ENCODE measurements at regions not wholly inside any gene's neighbourhood (a gene's known extent, or its start where the extent isn't known, plus 50 kb on each side); places are given as distances from the start of the nearest gene placed in this dataset.

DNA sequence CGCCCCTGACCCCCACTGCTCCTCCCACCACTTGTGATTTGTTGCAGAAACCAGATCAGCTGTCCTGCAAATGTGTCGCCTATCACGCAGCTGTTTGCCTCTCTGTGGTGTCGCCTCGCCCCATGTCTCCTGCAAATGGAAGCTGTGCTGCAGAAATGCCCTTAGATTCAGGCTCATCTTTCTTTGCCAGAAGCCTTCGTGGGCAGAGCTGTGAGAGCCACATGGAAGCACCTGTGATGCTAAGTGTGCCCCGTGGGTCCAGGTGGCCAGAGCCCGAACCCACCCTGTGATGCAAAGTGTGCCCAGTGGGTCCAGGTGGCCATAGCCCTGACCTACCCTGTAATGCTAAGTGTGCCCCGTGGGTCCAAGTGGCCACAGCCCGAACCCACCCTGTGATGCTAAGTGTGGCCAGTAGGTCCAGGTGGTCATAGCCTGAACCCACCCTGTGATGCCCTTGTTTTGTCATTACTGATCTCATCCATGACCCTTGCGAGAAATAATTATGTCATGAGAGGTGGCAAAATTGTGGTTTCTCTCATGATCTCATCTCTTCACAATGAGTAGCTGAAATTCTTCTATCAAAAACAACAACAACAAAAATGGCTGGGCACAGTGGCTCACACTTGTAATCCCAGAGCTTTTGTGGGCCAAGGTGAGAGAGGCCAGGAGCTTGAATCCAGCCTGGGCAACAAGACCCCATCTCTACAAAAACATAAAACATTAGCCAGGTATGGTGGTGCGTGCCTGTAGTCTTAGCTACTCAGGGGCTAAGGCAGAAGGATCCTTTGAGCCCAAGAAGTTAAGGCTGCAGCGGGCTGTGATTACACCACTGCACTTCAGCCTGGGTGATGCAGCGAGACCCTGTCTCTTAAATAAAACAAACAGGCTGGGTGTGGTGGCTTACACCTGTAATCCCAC lies 187.4 kb downstream of the GOLGA6L6 start:
- Histone ChIP-seq H3K27ac (ENCODE audit: low read depth in 1 of 2, low read length in 2 of 2) (no peak overlapping the region), H3K4me3 (ENCODE audit: low read length in 2 of 2) (no peak overlapping the region), H3K27me3 (ENCODE audit: control insufficient read depth in 1 of 2, insufficient read depth in 2 of 2, low read length in 1 of 2) (no peaks in the 10 kb centered on the region), H3K36me3 (ENCODE audit: control insufficient read depth in 1 of 2, insufficient read depth in 2 of 2, low read length in 1 of 2) (no peaks in the 10 kb centered on the region), H3K9me3 (ENCODE audit: control insufficient read depth, low read length) (no peaks in the 10 kb centered on the region), H3K4me1 (ENCODE audit: control insufficient read depth in 1 of 2, insufficient read depth in 2 of 2, low read length in 2 of 2) (no peaks in the 10 kb centered on the region)
- peak; percentile 46 to 79 for DNase-seq
- intact Hi-C loops (cut with DNase I), result no loop called here
- no peak for ATAC-seq (ENCODE audit: low FRiP score)
- WGBS, 2 donors, result 70 to 73% methylated on average over 14 of the region's 14 CpGs

DNA sequence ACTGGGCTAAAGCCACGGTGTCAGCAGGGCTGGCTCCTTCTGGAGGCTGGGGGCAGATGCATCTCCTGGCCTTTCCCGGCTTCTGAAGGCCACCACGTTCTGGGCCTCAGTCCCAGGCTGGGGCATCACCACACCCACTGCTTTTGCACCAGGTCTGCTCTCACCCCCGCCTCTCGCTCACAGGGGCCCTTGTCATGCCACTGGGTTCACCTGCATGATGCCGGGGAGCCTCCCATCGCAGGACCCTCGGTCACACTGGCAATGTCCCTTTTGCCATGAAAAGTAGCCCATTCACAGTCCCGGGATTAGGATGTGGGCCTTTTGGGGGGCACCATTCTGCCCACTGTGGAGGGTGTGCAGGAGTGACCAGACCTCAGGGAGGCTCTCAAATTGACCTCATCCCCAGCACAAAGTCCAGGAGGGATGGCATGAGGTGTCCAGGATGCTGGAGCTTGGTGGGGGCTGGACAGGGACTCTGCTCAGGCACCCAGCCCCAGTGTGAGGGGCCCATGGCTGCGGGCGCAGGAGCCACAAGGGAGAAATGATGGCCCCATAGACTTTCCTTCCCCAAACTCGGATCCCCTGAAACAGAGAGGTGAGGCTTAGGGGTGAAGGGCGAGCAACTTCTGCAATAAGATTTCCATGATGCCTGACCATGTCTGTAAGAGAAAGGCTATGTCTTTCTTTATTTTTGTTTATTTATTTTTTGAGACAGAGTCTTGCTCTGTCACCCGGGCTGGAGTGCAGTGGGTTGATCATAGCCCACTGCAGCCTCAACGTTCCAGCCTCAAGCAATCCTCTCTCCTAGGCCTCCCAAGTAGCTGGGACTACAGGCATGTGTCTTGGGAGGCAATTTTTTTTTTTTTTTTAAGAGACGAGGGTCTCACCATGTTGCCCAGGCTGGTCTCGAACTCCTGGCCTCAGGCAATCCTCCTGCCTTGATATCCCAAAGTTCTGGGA lies 189.1 kb downstream of the GOLGA6L6 start:
- Histone ChIP-seq H3K9me3 (ENCODE audit: control insufficient read depth, low read length) (no peaks in the 10 kb centered on the region), H3K4me1 (ENCODE audit: control insufficient read depth in 1 of 2, insufficient read depth in 2 of 2, low read length in 2 of 2) (no peaks in the 10 kb centered on the region), H3K36me3 (ENCODE audit: control insufficient read depth in 1 of 2, insufficient read depth in 2 of 2, low read length in 1 of 2) (no peaks in the 10 kb centered on the region), H3K4me3 (ENCODE audit: low read length in 2 of 2) (no peak overlapping the region), H3K27ac (ENCODE audit: low read depth in 1 of 2, low read length in 2 of 2) (no peak overlapping the region), H3K27me3 (ENCODE audit: control insufficient read depth in 1 of 2, insufficient read depth in 2 of 2, low read length in 1 of 2) (no peaks in the 10 kb centered on the region)
- intact Hi-C loops (cut with DNase I), result no loop called here
- WGBS, 2 donors, result 59 to 64% methylated on average over 17 of the region's 17 CpGs
- DNase-seq (peak; percentile 44 to 80), ATAC-seq (ENCODE audit: low FRiP score) (no peak)

DNA sequence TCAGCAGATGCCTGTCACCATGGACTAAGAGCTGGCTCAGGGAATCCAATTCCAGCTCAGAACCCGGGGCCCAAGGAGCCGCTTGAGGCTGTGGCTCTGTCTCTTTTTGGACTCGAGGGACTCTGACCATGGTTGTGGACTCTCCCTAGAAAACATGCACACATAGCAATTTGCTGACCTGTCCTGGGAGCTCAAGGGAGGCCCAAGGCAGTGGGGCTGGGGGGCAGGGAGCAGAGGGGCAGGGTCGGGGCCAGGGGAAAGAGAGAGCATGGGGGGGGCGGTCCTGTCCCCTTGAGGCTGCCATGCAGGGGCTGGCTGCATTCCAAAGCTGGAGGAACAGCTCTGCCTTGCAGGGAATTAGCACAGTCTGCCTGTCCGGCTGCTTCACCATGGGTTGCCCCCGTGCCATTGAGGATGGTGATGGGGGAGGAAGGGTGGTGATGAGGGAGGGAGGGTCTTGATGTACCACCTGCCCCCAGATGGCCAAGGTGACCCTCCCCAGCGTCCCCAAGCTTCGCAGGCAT lies 190.1 kb downstream of the GOLGA6L6 start:
- intact Hi-C loops (cut with DNase I), result no loop called here
- WGBS, 2 donors, result 61 to 66% methylated on average over 8 to 9 of the region's 9 CpGs
- Histone ChIP-seq H3K4me1 (ENCODE audit: control insufficient read depth in 1 of 2, insufficient read depth in 2 of 2, low read length in 2 of 2) (no peaks in the 10 kb centered on the region), H3K36me3 (ENCODE audit: control insufficient read depth in 1 of 2, insufficient read depth in 2 of 2, low read length in 1 of 2) (no peaks in the 10 kb centered on the region), H3K27ac (ENCODE audit: low read depth in 1 of 2, low read length in 2 of 2) (no peak overlapping the region), H3K27me3 (ENCODE audit: control insufficient read depth in 1 of 2, insufficient read depth in 2 of 2, low read length in 1 of 2) (no peaks in the 10 kb centered on the region), H3K9me3 (ENCODE audit: control insufficient read depth, low read length) (peaks cover 2% of the 10 kb centered on the region), H3K4me3 (ENCODE audit: low read length in 2 of 2) (no peak overlapping the region)
- ATAC-seq (ENCODE audit: low FRiP score), result no peak
- DNase-seq, result peak; percentile 45 to 84

DNA sequence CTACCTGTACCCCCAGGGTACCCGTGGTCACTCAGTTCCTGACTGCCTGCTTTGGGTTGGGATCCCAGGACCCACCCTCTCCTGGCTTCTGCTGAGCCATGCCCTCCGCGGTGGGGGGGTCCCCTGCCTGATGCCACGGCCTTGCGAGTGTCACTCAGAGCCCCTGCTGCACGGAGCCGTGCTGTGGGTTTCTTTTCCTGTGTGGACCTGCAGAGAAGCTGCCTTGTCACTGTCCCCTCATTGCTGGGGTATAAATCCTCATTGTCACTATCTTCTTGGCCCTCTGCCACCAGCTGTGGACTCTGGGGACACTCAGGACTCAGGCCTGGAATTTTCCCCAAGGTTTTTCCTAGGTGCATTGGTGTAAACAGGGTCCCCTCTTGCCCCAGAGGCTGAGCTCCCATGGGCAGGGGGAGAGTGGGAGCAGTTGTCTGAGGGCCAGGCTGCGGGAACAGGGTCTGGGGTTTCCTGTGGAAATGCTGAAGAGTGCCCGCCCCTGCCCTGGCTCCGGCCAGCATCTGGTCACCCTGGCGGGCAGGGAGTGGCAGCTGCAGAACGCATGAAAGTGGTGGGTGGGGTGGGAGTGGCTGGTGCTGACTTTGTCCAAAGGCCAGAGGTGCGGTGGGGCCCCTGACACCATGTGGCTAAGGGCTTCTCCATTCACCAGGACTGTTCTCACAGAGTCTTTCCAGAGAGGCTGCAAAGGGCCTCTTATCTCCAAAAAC lies 191.7 kb downstream of the GOLGA6L6 start:
- H3K4me3 ChIP-seq (ENCODE audit: low read length in 2 of 2), result no peak overlapping the region
- no peaks in the 10 kb centered on the region for H3K4me1 ChIP-seq (ENCODE audit: control insufficient read depth in 1 of 2, insufficient read depth in 2 of 2, low read length in 2 of 2)
- H3K36me3 ChIP-seq (ENCODE audit: control insufficient read depth in 1 of 2, insufficient read depth in 2 of 2, low read length in 1 of 2), result no peaks in the 10 kb centered on the region
- peak; percentile 50 to 85 for DNase-seq
- no peaks in the 10 kb centered on the region for H3K27me3 ChIP-seq (ENCODE audit: control insufficient read depth in 1 of 2, insufficient read depth in 2 of 2, low read length in 1 of 2)
- ATAC-seq (ENCODE audit: low FRiP score), result no peak
- WGBS, 2 donors, result 80 to 85% methylated on average over 13 of the region's 13 CpGs
- H3K9me3 ChIP-seq (ENCODE audit: control insufficient read depth, low read length), result peaks cover 3% of the 10 kb centered on the region
- intact Hi-C loops (cut with DNase I), result no loop called here
- H3K27ac ChIP-seq (ENCODE audit: low read depth in 1 of 2, low read length in 2 of 2), result no peak overlapping the region

DNA sequence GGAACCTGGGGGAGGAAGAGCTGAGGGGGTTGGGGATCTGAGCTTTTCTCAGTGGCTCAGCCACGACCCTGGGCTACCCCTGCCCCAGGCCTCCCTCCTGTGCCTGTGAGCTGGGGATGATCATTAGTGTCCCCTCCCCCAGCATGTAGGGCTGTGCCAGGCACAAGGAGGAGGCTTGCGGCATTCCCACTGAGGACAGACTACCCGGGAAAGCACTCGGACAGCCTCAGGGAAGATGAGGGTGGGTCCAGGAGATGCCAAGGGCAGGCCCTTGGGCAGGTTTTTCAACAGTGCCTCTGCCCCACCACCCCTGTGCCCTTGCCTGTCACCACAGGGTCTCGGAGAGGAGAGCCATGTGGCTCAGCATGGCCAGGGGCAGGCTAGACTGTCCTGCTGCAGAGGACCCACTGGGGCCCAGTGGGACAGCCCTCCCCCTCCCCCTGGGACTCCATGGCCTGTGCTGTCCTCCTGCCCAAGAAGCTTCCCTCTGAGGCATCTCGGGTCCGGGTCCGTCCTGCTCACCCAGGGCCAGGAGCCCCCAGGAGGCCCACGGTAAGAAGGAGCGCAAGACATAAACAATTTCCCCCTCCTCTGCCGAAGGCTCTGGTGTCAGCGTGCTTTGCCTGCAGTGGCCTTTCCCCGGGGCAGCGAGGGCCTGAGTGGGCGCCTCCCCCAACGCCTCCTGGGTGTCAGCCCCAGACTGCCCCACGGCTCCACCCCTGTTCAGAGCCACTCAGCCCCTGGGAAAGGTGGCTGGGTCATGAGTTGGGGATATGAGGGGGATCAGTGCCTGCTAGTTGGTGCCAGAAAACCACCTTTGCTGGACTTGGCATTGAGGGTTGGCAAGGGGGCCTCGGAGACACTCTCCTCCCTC lies 192.5 kb downstream of the GOLGA6L6 start:
- no peak overlapping the region for H3K4me3 ChIP-seq (ENCODE audit: low read length in 2 of 2)
- DNase-seq (peak; percentile 51 to 83), ATAC-seq (ENCODE audit: low FRiP score) (peak; percentile 16)
- no peaks in the 10 kb centered on the region for H3K4me1 ChIP-seq (ENCODE audit: control insufficient read depth in 1 of 2, insufficient read depth in 2 of 2, low read length in 2 of 2)
- peaks cover 3% of the 10 kb centered on the region for H3K9me3 ChIP-seq (ENCODE audit: control insufficient read depth, low read length)
- H3K27me3 ChIP-seq (ENCODE audit: control insufficient read depth in 1 of 2, insufficient read depth in 2 of 2, low read length in 1 of 2), result no peaks in the 10 kb centered on the region
- WGBS, 2 donors, result 84 to 89% methylated on average over 18 of the region's 18 CpGs
- H3K36me3 ChIP-seq (ENCODE audit: control insufficient read depth in 1 of 2, insufficient read depth in 2 of 2, low read length in 1 of 2), result no peaks in the 10 kb centered on the region
- intact Hi-C loops (cut with DNase I), result no loop called here
- no peak overlapping the region for H3K27ac ChIP-seq (ENCODE audit: low read depth in 1 of 2, low read length in 2 of 2)

DNA sequence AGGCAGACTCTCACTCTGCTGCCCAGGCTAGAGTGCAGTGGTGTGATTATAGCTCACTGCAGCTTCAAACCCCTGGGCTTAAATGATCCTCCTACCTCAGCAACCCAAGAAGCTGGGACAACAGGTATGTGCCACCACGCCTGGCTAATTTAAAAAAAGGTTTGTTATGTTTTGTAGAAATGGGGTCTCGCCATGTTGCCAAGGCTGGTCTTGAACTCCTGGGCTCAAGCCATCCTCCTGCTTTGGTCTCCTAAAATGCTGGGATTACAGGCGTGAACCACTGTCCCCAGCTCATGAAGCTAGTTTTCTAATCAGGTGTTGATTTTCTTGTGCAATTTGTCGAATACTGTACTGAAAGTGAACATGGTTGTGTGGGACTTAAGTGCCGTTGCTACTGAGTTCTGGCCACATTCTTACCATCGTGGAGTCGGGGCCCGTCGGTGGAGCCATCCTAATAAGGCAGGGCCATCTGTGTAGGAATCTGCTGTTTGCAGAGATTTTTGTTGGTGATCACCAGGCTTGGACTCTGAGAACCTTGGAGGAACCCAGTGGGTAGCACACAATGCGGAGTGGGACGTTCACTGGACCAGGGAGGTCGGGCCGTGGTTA lies 193.2 kb downstream of the GOLGA6L6 start:
- no peak for ATAC-seq (ENCODE audit: low FRiP score)
- no peak overlapping the region for H3K27ac ChIP-seq (ENCODE audit: low read depth in 1 of 2, low read length in 2 of 2)
- 83 to 84% methylated on average over 13 of the region's 13 CpGs for WGBS, 2 donors
- peaks cover 3% of the 10 kb centered on the region for H3K9me3 ChIP-seq (ENCODE audit: control insufficient read depth, low read length)
- H3K27me3 ChIP-seq (ENCODE audit: control insufficient read depth in 1 of 2, insufficient read depth in 2 of 2, low read length in 1 of 2), result no peaks in the 10 kb centered on the region
- no peak overlapping the region for H3K4me3 ChIP-seq (ENCODE audit: low read length in 2 of 2)
- H3K36me3 ChIP-seq (ENCODE audit: control insufficient read depth in 1 of 2, insufficient read depth in 2 of 2, low read length in 1 of 2), result no peaks in the 10 kb centered on the region
- H3K4me1 ChIP-seq (ENCODE audit: control insufficient read depth in 1 of 2, insufficient read depth in 2 of 2, low read length in 2 of 2), result no peaks in the 10 kb centered on the region
- intact Hi-C loops (cut with DNase I), result no loop called here
- peak; percentile 39 to 66 for DNase-seq

DNA sequence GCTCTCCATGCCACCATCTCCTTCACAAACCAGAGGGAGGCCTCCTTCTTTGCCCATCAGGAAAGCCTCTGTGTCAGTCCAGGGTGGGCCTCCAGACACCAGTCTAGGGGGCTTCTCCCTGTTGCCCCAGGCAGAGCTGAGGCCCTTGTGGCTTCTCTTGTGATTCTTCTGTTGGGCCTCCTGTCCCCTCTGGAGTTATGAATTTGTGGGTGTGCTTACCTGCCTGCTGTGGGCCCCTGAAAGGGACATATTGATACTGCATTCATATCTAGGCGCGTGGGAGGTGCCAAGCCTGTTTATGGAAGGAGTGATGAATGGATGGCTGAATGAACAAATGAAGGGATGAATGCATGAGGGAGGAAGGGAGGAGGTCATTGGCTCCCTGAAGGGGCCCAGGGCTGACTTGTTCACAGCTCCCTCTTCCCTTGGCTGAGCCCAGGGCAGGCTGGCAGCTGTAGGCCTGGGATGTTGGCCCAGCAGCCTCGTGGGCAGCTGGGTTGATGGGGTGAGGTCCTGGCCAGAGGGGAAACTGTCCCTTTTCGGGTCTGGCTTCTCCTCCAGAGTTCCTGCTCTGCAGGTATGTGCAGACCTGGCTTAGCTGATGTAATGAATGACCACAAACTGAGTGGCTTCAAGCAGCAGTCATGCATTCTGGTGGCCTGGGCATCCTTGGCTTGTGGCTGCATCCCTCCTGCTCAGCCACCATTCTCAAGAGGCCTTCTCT lies 195.4 kb downstream of the GOLGA6L6 start:
- DNase-seq, result peak; percentile 41 to 72

More for the DNA sequence above, 195.4 kb downstream of the GOLGA6L6 start:
- H3K9me3 ChIP-seq (ENCODE audit: control insufficient read depth, low read length), result peaks cover 3% of the 10 kb centered on the region
- no peaks in the 10 kb centered on the region for H3K36me3 ChIP-seq (ENCODE audit: control insufficient read depth in 1 of 2, insufficient read depth in 2 of 2, low read length in 1 of 2)
- H3K4me3 ChIP-seq (ENCODE audit: low read length in 2 of 2), result no peak overlapping the region
- H3K27ac ChIP-seq (ENCODE audit: low read depth in 1 of 2, low read length in 2 of 2), result no peak overlapping the region
- H3K4me1 ChIP-seq (ENCODE audit: control insufficient read depth in 1 of 2, insufficient read depth in 2 of 2, low read length in 2 of 2), result no peaks in the 10 kb centered on the region
- ATAC-seq (ENCODE audit: low FRiP score), result no peak
- H3K27me3 ChIP-seq (ENCODE audit: control insufficient read depth in 1 of 2, insufficient read depth in 2 of 2, low read length in 1 of 2), result no peaks in the 10 kb centered on the region
- 42 to 50% methylated on average over 4 of the region's 4 CpGs for WGBS, 2 donors
- intact Hi-C loops (cut with DNase I), result no loop called here

All from aorta (tissue), 5 donors.